SHP77 (cell line): ENCODE measurements at regions not wholly inside any gene's neighbourhood (a gene's known extent, or its start where the extent isn't known, plus 50 kb on each side); places are given as distances from the start of the nearest gene placed in this dataset.

ENCODE experiments used
- DNase-seq, 2 experiments: peaks; one replicate each; lab custom pipeline; 2025; lab: John Stamatoyannopoulos, UW

DNA sequence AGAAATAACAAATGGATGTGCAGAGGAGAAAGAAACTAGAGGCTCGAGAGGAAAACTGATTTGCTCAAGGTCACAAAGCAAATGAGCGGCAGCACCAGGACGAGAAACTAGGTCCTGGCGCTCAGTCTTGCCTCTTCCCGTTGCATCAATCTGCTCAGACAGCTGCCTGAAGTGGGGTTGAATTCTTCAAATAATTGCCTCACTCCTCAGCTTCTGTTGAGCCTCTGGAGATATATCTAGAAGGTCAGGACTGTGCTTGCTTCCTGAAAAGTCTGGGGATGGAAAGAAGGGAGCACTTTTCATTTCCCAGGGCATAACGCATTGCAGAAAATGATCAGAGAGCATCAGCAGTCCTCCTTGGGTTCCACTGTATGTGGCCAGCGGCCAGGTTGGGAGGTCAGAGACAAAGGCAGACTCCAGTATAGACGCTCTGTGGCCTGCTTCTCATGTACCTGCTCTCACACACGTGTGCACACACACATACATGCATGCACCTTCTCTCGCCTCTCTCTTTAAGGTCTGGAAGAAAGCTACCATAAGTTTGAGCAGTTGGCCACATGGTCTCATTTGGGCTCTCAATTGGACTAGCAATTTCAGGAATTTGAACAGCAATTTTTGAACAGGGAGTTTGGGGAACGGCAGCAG lies 83.7 kb upstream of the DUSP5 start:
- DNase-seq = no peak

DNA sequence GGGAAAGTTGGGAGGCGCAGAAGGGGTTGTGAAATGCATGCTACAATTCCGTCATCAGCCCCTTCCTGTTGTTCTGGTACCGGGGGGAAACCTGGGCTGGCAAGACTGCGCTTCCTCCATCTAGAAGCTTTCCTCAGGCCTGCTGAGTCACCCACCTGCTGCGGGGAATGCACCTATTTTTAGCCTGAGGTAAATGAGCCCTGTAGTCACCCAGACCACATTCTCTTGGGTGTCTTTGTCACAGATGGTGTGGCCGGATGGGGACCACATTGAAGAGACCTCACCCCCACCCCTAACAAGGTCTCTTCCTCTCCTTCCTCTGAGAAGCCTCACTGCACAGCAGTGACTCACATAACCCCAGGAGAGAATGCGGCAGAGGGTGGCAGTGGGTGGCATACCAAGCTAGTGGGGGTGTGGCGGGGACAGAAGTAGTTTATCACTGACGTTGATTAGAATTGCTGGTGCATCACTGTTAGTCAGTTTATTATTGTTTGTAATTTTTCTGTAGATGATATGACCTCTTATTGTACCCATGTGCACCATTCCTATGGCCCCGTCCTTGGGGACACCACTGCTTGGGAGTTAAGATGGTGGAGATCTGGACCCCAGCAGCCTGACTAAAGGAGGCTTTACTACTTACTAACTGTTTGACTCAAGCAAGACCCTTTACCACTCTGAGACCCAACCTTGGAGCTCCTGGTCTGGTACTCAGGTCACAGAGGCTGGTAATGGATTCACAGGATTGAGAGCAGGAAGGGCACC lies 83.0 kb upstream of the DUSP5 start:
- peak in 1 of 2 experiments; percentile 54 for DNase-seq

DNA sequence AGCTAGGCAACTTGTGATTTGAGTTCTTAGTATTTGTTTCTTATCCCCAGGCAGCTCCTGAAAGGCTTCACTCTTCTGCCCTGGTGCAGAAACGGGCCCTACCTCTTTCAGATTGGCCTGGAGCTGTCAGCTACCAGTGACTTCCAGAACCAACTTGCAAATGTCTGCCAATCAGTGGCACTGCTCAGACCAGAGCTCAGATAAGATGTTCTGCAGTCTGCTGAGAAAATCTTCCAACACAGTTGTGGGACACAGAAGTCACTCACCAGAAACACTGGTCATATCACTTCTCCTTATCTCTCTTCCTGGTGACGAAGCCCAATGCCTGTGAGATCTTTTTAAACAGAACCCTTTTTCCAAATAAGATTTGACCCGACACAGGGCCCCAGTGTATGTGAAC lies 81.9 kb upstream of the DUSP5 start:
- no peak for DNase-seq

DNA sequence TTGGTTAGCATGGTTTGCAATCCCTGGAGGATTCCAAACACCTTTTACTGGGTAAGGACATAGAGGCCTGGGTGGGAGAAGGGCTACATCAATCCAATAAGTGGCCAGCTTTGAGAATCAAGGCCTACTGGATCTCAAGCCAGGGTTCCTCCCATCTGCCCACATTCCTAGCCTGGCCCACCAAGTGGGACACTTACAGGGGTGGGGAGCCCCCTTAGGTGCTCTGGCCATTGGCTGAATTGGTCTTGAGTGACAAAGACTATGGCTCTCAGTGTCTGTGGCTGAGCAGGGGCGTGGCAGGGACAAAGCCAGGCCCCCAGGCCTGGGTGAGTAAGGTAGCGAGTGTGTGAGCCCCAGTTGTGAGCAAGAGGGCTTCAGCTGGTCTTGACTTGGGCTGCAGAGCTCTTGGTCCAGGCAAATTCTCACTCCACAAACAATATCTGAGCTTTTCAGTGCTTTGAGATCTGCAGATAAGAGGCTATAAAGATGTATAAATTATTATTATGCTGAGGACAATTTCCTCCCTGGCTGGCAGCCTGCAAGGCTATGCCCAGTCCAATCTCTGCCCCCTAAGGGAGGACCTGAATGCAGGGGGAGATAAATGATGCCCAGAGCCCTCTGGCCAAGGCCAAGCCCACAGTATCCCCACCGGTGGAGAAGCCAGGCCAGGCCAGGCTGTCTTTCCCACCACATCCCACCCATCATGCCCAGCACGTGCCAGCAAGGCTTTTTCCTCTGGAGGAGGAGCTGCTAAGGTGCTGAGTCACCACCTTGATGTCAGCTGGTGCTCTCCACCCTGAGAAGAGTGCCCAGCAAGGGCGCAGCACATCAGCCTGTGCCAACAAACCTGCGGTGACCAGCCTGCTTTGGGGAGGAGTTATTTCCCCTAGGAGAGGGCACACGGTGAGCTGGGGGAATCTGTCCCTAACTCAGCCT lies 80.7 kb upstream of the DUSP5 start:
- no peak for DNase-seq

DNA sequence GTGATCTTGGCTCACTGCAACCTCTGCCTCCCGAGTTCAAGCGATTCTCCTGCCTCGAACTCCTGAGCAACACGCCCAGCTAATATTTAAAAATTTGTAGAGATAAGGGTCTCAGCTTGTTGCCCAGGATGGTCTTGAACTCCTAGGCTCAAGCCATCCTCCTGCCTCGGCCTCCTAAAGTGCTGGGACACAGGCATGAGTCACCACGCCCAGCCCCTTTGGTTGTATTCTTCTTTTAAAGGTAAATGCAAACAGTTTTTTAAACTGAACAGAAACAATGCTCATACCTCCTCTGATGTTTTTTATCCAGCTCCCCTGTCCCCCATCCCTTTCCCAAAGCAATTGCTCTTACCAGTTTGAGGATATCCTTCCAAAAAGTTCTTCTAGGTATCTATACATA lies 79.5 kb upstream of the DUSP5 start:
- no peak for DNase-seq

DNA sequence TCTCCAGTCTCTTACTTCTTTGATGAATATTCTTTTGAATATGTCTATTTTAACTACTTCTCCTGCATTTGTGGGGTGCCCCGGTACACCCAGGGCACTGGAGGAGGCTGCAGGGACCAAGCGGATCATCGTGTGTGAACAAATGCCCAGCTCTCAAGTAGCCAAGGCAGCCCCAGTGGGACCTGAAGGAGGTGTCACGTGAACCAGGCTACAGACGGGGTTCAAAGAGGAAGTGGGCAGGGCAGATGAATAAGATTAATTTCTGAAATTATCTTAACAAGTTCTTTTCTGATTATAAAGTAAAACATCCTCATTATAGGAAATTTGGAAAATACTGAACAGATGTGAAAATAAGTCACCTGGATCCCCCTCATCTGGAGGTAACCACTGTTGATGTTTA lies 78.4 kb upstream of the DUSP5 start:
- DNase-seq = no peak

DNA sequence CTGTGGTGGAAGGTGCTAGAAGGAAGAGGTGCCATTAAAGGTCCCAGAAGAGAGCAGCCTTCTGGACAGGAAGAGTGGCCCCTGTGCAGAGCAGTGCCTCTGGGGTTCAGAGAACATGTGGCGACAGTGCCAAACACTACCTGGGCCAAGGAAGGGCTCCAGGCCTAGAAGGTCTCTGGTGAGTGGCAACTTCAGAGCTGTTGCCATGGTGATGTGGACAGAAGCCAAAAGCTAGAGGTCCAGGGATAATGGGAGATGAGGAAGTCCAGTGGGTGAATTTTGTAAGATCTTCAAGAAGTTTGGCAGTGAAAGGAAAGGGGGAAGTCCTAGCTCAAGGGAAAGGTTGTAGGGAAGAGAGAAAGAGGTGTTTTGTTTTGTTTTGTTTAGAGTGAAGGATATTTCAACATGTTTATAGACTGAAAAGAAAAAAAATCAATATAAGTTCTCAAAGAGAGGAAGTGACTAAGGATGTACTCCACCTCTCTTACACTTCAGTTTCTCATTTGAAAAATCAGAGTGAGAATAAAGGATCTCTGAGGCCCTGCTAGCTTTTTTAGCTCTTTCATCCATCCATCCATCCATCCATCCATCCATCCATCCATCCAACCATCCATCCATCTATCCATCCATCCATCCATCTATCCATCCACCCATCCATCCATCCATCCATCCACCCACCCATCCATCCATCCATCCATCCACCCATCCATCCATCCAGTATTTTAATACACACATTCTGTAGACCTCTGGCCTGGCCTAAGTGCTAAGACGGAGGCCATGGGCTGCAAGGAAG lies 77.1 kb upstream of the DUSP5 start:
- DNase-seq = no peak

DNA sequence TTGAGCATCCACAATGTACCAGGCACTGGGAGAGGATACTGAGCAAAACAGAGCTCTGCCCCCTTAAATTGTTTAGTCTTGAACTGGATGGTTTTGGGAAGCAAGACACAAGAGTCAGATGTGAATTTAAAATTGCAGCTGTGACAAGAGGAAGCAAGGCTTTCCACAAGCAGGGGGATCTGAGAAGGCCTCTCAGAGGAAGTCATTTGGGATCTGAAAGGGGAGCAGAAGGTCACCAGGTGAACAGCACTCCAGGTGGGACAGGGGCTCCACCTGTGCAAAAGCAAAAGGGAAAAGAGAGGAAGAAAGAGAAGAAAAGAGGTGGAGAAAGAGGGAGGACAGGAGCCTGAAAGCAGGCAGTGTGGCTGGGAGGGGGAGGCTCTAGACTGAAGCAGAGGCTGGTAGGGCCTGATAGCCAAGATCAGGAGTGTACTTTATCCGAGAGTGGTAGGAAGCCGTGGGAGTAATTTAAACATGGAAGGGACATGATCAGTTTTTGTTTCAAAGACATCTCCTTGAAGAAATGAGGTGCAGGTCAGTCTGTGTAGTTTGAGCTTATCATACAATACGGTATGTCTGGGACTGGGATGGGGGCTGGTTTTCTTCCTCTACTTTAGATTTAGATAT lies 76.1 kb upstream of the DUSP5 start:
- no peak for DNase-seq

DNA sequence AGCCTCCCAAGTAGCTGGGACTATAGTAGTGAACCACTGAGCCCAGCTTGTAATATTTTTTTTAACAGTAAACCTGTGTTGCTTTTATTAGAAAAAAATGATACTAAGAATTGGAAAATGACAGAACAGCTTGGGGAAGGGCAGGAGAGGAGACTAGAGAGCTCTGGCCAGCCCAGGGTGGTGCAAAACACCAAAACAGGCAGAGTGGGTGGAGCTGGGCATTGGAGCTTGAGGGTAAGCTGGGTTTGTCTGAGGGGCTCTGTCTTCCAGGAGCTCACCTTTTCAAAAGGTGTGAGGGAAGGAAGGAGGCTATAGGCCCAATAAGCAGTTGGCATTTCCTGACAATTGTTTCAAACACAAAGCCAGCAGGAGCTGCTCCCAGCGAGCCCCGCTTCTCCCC lies 75.2 kb upstream of the DUSP5 start:
- DNase-seq = no peak

DNA sequence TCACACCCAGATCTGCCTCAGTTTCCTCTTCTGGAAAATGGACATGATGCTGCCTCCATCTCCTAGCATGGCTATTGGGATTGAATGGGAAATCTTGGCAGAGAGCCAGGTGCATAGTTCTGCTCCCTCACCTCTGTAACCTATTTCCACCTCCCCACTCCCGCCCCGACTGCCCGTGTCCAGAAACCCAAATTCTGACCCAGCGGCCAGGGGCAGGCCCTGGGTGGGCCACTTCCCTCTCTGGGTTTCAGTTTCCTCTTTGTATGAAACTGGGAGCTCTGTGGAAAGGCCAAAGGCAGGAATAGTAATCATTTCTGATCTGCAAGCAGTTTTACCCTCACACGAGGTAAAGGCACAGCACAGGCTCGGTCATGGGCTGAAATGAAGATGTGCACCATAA lies 74.1 kb upstream of the DUSP5 start:
- DNase-seq = no peak

DNA sequence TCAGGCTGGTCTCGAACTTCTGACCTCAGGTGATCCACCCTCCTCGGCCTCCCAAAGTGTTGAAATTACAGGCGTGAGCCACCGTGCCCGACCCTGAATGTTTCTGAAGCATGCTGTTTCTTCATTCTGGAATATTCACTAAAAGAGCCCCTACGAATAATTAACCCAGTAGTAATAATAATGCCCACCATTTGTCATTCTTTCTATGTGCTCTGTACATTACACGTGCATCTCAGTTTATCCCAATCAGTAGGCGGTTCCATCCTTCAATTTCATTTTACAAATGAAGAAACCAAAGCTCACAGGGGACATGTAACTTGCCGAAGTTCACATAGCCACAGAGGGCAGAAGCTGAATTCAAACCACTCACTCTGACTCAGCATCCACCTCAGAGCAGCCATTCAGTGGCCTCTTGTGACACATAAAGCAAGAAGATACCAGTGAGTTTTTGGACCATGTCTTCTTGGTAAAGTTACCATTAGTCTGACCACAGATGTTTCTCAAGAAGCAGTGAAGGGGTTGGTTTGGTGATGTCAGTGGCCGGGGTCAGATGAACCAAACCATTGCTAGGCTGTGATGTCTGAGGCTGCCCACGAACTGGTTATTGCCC lies 71.9 kb upstream of the DUSP5 start:
- no peak for DNase-seq

DNA sequence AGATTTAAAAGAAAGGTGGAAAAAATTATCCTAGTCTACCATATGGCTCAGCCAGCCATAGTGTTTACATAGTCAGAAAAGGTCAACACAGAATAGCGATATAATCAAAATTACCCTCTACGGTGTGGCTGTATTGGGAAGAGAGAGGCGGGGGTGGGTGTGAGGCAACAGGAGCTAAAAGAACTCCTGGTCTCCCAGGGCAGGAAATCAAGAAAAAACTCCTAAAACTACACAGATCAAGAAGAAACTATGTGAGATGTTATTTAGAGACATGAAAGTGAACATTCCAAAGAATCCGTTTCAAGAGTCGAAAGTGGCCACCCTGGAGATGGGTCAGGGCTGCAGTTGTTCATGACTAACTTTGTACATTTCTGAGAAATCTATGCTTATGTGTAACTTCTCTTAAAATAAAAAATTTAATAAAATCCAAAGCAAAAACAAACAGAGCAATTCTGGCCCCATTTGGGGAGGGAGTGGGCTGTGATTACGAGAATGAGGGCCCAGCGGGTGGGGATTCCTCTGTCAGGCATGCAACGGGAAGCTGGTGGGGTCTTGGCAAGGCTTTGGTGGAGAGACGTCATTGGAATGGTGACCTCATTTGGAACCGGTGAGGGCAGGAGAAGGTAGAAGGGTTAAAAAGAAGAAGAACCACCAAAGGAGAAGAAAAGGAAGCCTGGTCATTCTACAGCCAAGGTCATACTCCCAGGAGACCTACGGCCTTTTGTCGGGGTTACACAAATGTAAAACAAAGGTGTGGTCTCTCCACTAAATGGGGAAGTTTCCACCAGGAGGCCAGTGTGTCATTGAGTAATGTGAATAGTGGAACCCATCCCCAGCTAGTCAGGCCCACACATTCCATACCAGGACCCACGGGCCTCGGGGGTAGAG lies 71.2 kb upstream of the DUSP5 start:
- DNase-seq = peak in 1 of 2 experiments; percentile 24

DNA sequence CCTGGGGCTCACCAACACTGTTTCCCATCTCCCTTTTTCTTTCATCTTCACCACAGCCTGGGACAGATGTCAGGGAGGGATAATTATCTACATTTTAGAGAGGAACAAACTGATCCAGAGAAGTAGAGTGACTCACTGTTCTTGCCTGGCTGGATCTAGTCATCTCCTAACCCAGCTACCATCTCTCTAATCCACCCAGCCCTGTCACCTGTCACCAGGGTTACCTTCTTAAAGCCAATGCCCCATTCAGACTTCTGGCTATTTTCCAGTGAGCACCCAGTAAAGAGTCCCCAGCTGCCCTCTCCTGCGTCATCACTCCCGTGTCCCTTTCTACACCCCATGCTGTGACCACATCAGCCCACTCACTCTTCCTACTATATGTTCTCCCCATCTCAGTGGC lies 68.4 kb upstream of the DUSP5 start:
- peak; percentile 39 to 50 for DNase-seq

DNA sequence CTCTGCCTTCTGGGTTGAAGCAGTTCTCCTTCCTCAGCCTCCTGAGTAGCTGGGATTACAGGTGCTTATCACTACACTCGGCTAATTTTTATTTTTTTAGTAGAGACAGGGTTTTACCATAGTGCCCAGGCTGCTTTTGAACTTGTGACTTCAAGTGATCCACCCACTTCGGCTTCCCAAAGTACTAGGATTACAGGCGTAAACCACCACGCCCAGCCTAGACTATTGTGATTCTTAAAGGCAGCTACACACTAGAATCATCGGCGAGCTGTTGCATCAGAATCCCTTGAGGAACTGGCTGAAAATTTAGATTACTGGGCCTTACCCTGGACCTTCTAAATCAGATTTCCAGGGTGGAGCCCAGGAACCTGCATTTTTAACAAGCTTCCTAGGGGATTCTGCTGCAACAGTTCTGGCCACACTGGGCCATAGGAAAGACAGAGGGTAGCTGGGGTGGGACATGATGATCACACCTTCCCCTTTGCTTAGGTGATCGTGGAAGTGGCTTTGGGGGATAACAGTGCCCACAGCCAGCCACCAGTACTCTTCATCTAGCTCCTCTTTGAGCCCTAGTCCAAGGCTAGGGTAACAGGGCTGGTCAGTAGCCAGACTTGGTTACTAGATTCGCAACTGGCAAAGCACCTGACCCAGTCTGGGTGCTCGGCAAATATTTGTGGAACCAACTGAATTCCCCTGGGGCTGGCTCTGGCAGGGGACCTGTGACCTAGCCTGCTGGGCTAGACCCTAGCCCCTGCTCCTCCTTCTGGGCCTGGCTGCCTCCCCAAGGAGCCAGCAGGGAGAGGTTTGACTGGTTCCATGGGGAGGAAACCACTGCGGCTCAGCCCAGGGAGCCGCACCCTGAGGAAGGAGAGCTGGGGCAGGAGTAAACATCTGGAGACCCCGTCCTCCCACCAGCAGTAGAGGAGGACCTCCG lies 67.1 kb upstream of the DUSP5 start:
- no peak for DNase-seq

DNA sequence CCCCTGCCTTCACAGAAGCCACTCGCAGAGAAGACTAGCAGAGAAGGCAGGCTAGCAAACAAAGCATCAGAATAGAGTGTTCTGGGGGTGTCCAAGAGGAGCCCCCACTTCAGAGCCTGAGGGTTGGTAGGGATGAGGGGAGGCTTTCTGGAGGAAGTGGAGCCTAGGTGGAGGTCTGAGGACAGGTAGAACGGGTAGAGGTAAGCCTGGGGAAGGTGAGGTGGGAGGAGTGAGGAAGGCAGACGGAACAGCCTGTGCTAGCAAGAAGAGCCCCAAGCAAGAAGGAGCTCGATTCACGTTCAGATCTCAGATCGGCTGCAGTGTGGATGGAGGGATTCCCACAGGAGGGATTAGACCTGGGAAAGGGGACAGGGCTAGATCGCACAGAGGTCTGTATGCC lies 66.0 kb upstream of the DUSP5 start:
- DNase-seq = no peak

DNA sequence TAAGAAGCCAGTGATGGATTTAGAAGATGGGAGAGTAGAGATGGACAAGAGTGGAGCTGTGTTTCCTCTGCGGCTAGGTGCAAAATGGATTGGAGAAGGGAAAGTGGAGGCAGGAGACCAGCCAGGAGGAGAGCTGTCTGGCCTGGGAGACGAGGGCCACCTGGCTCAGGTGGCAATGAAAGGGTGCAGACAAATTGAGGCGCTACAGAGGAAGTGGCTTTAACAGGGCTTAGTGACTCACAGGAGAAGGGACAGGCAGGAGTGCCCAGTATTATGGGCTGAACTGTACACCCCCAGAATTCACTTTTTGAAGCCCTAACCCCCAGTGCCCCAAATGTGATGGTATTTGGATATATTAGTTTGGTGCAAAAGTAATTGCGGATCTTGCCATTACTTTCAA lies 65.6 kb upstream of the DUSP5 start:
- DNase-seq = no peak

DNA sequence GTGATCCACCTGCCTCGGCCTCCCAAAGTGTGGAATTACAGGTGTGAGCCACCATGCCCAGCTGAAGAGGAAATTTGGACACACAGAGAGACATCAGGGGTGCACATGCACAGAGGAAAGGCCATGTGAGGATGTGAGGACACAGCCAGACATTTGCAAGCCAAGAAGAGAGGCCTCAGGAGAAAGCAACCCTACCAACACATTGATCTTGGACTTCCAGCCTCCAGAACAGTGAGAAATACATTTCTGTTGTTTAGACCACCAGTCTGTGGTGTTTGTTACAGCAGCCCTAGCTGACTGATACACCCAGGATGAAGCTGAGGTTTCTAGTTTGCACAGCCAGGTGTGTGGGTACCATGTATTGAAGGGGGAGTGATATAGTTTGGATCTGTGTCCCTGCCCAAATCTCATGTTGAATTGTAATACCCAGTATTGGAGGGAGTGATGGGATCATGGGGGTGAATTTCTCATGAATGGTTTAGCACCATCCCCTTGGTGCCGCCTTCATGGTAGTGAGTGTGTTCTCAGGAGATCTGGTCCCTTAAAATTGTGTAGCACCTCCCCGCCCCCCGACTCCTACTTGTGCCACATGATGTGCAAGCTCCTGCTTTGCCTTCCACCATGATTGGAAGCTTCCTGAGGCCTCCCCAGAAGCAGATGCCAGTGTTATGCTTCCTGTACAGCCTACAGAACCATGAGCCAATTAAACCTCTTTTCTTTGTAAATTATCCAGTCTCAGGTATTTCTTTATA lies 64.7 kb upstream of the DUSP5 start:
- DNase-seq = no peak

DNA sequence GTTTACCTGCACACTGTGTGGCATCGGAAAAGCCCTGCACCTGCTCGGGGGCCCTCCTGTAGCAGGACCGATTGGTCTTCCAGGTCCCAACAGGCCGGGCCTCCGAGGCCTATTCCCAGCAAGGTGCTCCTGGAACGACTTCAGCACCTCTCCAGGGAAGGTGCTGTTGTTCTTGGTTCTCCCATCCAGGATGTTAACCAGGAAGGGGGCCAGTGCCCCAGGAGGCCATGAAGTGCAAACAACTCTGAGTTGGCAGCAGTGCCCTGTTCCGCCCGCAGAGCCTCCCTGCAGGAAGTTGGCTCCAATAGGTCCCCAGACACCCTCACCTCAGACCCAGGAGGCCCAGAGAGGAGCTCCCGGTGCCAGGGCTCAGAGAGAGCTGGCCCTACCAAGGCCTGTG lies 64.0 kb upstream of the DUSP5 start:
- DNase-seq = no peak
